IPS-18c (cell line): ENCODE measurements at regions not wholly inside any gene's neighbourhood (a gene's known extent, or its start where the extent isn't known, plus 50 kb on each side); places are given as distances from the start of the nearest gene placed in this dataset.
A peak's percentile ranks its signal among the peaks of the same experiment; 100 is the strongest.
"Not testable (repeated sequence)": the region's sequence is repeated elsewhere in the genome, so short reads cannot be mapped to it uniquely, and the experiment has no call there.

Source experiments
- H3K4me3 ChIP-seq: 2 replicates; pipeline ENCODE4 v1.7.0; 2013; ENCODE audit warnings: low read depth, mild to moderate bottlenecking, low read length, moderate library complexity; ENCODE audit not compliant: insufficient read depth
- H3K9me3 ChIP-seq: one replicate; pipeline ENCODE4 v1.6.1; 2013; ENCODE audit warnings: mild to moderate bottlenecking, low read length, moderate library complexity; ENCODE audit not compliant: control insufficient read depth, insufficient read depth

DNA sequence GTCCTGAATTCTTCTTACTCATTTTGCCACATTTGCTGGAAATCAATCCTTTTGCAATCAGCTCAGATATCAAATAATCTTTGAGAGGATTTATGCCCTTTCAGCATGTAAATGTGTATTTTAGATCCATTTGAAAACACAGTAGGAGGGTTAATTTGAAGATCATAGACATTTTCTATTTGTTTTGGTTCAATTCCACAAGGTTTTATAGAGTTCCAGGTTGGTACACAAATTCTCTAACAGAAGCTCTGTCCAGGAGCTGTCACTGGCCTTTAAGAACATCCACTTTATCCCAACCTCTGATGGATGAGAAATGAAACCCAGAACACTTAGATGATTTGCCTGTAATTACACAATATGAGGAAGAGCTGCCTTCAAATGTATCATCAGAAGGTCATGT is 157.3 kb upstream of the CHAC2 start:
- H3K9me3 ChIP-seq, result peaks cover 2% of the 10 kb centered on the region
- no peak overlapping the region for H3K4me3 ChIP-seq

DNA sequence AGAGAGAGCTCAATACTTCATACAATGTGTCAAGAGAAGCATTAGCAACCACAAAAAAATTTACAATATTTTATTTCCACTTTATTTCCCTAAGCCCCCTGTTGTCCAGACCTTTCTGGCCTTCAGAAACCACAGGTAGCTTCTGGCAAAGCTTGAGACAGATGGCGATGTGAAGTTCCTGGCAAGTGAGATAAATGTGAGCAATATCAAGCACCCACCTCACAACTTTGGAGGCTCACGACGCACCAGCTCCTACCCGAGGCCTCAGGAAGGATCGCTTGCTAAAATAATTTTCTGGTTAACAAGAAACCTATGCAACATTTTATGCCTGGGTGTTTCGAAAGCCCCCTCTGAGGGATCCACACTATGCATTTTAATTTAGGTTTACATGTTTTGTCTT is 158.1 kb upstream of the CHAC2 start:
- H3K9me3 ChIP-seq, result peaks cover 2% of the 10 kb centered on the region
- no peak overlapping the region for H3K4me3 ChIP-seq

DNA sequence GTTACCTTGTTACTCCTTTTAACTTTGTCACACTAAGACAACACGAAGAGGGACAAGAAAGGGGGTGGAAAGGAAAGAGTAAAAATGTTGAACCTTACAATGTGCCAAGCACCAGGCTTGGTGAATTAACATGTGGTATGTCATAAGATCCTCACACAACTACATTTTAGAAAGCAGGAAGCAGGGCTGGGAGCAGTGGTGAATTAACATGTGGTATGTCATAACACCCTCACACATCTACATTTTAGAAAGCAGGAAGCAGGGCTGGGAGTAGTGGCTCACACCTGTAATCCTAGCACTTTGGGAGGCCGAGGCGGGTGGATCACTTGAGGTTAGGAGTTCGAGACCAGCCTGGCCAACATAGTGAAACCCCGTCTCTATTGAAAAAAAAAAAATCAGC is 159.3 kb upstream of the CHAC2 start:
- Histone ChIP-seq H3K9me3 (peaks cover 2% of the 10 kb centered on the region), H3K4me3 (no peak overlapping the region)

DNA sequence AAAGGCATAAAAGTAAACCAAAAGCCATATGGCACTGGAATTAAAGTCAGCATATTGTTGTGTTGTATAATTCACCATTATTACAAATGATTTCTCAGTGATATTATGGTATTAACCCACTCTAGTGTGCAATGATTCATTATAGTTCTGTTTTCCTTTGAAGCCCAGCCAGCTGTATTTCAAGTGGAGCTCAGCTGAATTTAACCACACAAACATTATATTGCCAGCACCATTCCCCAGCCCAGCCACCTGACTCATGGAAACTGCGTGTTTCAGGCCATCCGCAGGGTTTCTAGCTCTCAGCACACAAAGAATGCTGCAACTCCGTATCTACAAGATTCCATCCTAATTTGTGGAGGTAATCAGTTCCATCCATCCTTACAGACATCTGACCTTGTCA is 166.8 kb upstream of the CHAC2 start:
- Histone ChIP-seq H3K4me3 (no peak overlapping the region), H3K9me3 (peaks cover 4% of the 10 kb centered on the region)

DNA sequence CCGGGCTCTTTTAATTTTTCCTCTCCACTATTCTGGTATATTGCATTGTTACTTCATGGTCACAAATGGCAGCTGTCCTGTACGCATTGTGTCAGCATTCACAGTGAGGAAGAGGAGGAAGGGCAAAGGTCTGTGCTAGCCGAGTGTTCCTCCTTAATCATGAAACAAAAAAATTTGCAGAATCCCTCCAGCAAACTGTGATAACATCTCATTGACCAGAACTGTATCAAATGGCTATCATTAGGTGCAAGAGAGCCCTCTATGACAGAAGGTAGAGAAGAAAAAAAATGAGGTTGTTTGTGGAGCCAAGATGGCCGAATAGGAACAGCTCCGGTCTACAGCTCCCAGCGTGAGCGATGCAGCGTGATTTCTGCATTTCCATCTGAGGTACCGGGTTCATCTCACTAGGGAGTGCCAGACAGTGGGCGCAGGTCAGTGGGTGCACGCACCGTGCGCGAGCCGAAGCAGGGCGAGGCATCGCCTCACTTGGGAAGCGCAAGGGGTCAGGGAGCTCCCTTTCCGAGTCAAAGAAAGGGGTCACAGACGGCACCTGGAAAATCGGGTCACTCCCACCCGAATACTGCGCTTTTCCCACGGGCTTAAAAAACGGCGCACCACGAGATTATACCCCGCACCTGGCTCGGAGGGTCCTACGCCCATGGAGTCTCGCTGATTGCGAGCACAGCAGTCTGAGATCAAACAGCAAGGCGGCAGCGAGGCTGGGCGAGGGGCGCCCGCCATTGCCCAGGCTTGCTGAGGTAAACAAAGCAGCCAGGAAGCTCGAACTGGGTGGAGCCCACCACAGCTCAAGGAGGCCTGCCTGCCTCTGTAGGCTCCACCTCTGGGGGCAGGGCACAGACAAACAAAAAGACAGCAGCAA is 180.6 kb upstream of the CHAC2 start:
- peak overlapping the region; percentile 28; the same call in 1 of the 2 replicates for H3K4me3 ChIP-seq
- H3K9me3 ChIP-seq, result not testable (repeated sequence)

DNA sequence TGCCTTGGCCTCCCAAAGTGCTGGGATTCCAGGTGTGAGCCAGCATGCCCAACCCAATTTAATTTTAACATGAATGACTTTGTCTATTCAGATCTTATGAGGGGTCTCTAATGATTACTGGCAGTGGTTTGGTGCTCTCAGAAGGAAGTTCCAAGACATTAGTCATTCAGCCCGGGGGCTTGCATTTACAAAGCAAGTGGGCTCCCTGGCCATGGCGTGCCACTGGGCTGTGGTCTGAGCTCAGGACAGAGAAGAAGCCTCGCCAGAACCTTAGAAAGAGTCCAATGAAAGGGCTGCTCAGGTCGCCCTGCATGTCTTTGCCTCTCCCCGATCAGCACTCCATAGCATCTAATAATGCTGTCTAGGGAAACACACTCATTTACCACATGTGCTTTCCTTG is 182.6 kb upstream of the CHAC2 start:
- H3K4me3 ChIP-seq, result no peak overlapping the region

DNA sequence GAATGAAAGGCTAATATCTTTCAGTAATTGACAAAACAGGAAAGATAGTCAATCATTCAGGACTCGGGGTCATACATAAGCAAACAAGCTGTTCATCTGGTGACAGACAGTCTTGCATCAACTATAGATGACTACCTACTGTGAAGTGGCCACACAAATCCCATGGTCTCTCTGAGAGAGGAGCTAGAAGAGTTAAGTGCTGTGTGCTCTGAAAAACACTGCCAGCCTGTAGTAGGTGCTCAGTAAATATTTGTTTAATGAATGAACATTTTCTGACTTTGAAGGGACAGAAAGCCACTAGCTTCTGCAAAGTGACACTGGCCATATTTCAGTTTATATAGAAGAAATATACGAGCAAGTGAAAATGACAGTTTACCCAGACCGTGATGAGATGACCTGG is 184.0 kb upstream of the CHAC2 start:
- H3K4me3 ChIP-seq, result no peak overlapping the region
- H3K9me3 ChIP-seq, result no peaks in the 10 kb centered on the region

More for the DNA sequence above, 182.6 kb upstream of the CHAC2 start:
- no peaks in the 10 kb centered on the region for H3K9me3 ChIP-seq

DNA sequence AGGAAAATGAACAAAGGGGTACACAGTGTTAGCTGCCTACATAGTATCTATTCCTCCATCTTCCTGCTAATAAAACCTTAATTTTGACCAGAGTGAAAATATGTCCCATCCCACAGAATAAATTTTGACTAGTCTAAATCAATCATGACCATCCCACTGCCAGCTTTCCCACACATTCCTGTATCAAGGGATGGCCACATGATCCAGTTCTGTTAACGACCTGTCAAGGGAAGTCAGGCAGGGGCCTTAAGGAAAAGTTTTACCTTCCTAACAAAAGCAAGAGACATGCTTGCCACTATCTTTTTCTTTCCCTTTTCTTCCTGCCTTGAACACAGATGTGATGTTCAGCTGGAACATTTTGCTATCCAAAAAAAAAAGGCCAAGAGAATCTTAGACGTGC is 185.0 kb upstream of the CHAC2 start:
- H3K9me3 ChIP-seq, result no peaks in the 10 kb centered on the region
- H3K4me3 ChIP-seq, result no peak overlapping the region

DNA sequence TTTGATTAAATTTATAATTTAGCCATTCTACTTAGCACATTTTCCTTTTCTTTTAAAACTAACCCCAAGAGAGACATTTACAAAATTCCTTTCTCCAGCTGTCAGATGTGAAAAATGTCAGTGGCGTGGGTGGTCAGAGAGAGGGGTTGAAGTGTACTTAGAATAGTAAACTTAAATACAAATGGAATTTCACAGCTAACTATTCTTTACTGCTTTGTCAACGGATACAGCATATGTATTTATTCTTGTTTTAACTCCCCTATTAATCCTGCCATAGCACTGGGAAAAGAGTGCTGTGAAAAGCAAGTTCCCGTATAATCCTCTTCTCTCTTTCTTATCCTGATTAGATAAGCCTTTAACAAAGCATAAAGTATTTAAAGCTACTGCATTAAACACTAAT is 191.4 kb upstream of the CHAC2 start:
- Histone ChIP-seq H3K4me3 (no peak overlapping the region), H3K9me3 (no peaks in the 10 kb centered on the region)

DNA sequence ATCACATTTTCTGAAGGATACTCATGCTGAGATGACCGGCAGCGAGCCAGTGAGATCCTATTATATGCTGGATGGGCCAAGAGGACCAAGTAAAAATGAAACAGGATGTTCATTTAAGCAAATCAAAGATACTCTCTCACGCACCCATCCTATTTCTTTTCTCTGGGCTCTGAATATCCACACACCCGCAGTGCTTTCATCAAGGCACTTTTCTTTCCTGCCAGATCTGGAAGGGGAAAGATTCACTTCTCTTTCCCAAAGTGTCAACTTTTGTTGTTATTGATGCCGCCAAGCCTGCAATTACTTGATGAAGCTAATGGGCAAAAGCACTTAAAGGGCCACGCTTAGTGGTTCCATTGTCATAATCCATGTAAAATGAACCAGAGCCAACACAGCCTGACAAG is 191.9 kb upstream of the CHAC2 start:
- H3K4me3 ChIP-seq, result no peak overlapping the region
- no peaks in the 10 kb centered on the region for H3K9me3 ChIP-seq

DNA sequence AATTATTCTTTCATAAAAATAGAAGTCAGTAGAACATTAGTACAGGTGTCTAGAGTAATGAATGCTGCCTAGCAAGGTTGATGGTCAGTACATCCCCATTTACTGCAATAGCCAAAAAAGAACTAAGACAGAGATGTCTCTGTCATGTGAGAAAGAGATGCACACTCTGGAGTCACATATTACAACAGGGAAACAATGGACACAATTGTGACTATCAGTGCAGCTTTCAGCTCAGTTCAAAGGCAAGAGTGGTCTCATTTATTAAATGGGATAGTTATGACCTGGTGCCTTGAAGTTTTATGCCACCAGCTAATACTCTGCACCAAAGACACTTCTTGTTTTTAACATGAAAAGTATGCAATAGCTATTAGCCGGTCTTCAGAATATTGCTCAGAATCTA is 194.9 kb upstream of the CHAC2 start:
- no peak overlapping the region for H3K4me3 ChIP-seq
- no peaks in the 10 kb centered on the region for H3K9me3 ChIP-seq

DNA sequence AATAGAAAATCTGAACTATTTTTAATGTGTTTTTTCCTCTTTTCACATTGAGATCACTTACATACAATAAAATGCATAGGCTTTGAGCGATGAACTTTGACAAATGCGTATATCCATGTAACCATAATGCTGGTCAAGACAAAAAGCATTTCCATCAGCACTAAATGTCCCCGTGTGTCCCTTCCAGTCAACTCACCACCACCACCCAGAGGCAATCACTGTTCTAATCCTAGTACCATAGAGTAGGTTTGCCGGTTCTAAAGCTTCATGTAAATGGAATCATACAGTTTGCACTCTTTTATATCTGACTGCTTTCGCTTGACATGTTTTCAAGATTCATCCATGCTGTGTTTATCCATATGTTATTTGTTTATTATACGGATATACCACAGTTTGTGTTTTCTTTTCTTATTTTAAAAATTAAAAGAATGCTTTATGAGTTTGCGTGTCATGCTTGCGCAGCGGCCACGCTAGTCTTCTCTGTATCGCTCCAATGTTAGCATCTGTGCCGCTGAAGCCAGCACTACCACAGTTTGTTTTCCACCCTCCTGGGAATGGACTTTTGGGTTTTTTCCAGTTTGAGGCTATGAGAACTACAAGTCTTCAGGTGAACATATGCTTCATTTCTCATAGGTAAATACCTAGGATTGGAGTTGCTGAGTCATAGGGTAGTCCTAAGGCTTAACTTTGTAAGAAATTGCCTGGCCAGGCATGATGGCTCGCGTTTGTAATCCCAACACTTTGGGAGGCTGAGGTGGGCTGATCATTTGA is 197.5 kb upstream of the CHAC2 start:
- H3K9me3 ChIP-seq, result no peaks in the 10 kb centered on the region

DNA sequence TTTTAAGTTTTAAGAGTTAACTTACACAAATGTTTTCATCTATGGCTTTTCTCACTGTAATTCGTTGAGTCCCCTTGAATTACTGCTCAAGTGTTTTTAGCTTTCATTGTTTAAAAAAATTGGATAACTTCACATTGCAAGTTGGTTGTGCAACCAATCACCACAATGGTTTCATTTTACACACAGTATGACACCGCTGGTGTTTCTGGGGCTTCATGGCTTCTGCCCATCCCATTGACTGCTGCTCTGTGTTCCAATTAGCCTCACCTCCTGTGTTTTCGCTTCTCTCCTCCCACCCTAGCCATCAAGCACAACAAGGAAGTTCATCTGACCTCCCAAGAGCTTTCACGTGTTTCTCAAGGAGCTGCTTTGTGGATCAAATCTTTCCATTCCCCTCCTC is 199.1 kb upstream of the CHAC2 start:
- Histone ChIP-seq H3K4me3 (no peak overlapping the region), H3K9me3 (no peaks in the 10 kb centered on the region)

More for the DNA sequence above, 197.5 kb upstream of the CHAC2 start:
- H3K4me3 ChIP-seq, result no peak overlapping the region

DNA sequence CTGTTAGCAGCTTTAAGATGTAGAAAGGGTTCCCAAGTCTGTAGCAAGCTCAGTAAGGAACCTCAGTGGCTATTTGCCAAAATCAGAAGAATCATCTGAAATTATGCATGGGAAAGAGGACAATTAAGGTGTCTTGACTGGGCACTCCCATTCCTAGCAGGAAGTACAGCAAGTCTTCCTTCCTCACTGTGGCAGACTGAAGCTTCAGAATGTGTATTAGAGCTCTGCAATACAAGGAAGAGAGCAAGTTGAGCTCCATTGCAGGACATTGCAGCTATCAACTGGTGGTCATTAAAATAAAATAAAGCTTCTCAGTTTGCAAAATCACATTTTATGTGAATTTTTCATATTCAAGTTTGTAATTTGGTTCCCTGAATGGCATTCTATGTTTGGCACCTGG is 200.5 kb upstream of the CHAC2 start:
- Histone ChIP-seq H3K4me3 (no peak overlapping the region), H3K9me3 (no peaks in the 10 kb centered on the region)

DNA sequence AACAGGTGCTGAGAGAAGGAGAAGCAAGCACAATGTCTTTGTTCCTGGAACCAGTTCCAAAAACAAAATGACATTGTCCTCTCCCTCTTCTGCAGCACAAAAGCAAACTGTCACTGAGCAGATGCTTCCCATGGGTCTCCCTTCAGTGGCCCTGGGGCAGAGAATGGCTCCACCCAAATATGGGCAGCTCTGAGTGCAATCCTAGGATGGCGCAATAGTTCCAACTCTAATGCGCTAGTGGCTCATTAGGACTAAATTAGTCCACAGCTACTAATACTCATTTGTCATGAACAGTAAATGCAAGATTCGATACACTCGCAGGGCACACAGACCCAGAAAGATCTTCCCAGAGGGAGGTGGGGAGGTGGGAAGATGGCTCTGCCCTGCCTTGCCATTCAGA is 205.2 kb upstream of the CHAC2 start:
- Histone ChIP-seq H3K4me3 (no peak overlapping the region), H3K9me3 (no peaks in the 10 kb centered on the region)

DNA sequence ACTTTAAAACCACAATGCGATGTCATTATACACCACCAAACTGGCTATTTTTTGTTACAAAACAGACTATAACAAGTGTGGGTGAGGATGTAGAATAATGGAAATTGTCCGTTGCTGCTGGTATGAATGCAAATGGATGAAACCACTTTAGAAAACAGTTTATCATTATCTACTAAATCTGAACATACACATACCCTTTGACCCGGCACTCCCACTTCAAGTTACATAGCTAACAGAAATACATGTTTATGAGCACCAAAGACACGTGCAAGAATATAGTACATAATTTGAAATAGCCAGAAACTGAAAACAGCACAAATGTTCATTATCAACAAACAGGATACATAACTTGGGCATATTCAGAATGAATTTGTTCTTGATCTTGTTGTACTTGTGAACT is 206.4 kb upstream of the CHAC2 start:
- H3K4me3 ChIP-seq, result no peak overlapping the region
- no peaks in the 10 kb centered on the region for H3K9me3 ChIP-seq

DNA sequence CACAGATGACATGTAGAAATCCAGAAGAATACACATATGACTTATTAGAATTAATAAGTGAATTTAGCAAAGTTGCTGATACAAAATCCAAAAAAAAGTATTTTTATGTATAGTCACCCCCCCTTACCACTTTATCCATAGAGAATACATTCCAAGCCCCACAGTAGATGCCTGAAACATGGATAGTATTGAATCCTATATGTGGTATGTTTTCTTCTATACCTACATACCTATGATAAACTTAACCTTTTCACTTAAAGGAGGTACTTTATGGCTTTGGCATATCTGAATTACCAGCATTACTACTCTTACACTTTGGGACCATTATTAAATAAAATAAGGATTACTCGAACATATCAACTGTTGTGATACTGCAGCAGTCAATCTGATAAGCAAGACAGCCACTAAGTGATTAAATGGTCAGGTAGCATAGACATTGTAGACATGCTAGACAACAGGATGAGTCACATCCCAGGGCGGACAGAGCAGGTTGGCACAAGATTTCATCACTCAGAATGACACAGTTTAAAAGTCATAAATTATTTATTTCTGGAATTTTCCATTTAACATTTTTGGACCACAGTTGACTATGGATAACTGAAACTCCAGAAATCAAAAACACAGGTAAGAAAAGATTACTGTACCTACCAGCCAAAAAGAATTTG is 208.2 kb upstream of the CHAC2 start:
- Histone ChIP-seq H3K9me3 (no peaks in the 10 kb centered on the region), H3K4me3 (no peak overlapping the region)

DNA sequence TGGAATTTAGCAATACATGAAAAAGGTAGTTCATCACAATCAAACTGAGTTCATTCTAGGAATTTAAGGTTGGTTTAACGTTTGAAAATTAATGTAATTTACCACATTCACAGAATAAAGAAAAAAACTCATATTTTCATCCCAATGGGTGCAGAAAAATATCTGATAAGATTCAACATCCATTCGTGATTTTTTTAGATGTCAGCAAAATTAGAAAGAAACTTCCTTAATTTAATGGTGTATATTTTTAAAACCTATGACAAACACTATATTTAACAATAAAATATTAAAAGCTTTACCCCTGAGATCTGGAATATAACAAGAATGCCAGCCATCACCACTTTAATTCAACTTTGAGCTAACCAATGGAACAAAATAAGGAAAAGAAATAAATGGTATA is 208.7 kb upstream of the CHAC2 start:
- Histone ChIP-seq H3K4me3 (no peak overlapping the region), H3K9me3 (no peaks in the 10 kb centered on the region)
